ENCODE measurements at regions not wholly inside any gene's neighbourhood (a gene's known extent, or its start where the extent isn't known, plus 50 kb on each side); places are given as distances from the start of the nearest gene placed in this dataset.

GRCh38 chr21:38733972-38734546 lies 71.7 kb upstream of the ETS2 start (continued):
- TF ChIP-seq RBAK (tag by site-specific recombination; IDR thresholded peaks at IDR 0.05) = no peak
- TF ChIP-seq PRDM2 (tag by site-specific recombination; IDR thresholded peaks at IDR 0.05; ENCODE audit: borderline replicate concordance) = no peak

- H3K36me3 ChIP-seq (ENCODE audit: control insufficient read depth in 2 of 2, insufficient read depth in 1 of 2, low read length in 2 of 2) = no peaks in the 10 kb centered on the region
- TF ChIP-seq ZSCAN5A (tag by site-specific recombination; IDR thresholded peaks at IDR 0.05) (no peak), SCRT1 (tag by site-specific recombination; IDR thresholded peaks at IDR 0.05; ENCODE audit: borderline replicate concordance) (no peak), ZNF311 (tag by site-specific recombination; IDR thresholded peaks at IDR 0.05; ENCODE audit: borderline replicate concordance) (no peak)
- H3K9me3 ChIP-seq (ENCODE audit: control insufficient read depth, insufficient read depth, low read depth, low read length) = no peaks in the 10 kb centered on the region
- H3K4me3 ChIP-seq (ENCODE audit: low read depth, low read length) = no peak overlapping the region
- CTCF ChIA-PET = interaction anchor here (0.5 to 3.9 kb wide), 24 partner anchors 17 to 711 kb away, joined by 3 to 18 read pairs (median 3); partner anchors contain the start of gene LCA5L
- H3K27ac ChIP-seq (ENCODE audit: extremely low read depth, low read depth, low read length) = no peak overlapping the region
- POLR2A ChIA-PET = no interaction called here
- H3K4me1 ChIP-seq (ENCODE audit: control insufficient read depth, insufficient read depth, low read length) = peaks cover 6% of the 10 kb centered on the region; the same call in 1 of the 2 replicates
Observed at GRCh38 chr21:38734646-38735365, 70.9 kb upstream of the ETS2 start.

GRCh38 chr21:38735626-38736206 lies 70.0 kb upstream of the ETS2 start:
- POLR2A ChIA-PET = no interaction called here
- Histone ChIP-seq H3K9me3 (ENCODE audit: control insufficient read depth, insufficient read depth, low read depth, low read length) (no peaks in the 10 kb centered on the region), H3K4me1 (ENCODE audit: control insufficient read depth, insufficient read depth, low read length) (peaks cover 6% of the 10 kb centered on the region; the same call in 1 of the 2 replicates), H3K27ac (ENCODE audit: extremely low read depth, low read depth, low read length) (no peak overlapping the region), H3K4me3 (ENCODE audit: low read depth, low read length) (no peak overlapping the region), H3K36me3 (ENCODE audit: control insufficient read depth in 2 of 2, insufficient read depth in 1 of 2, low read length in 2 of 2) (no peaks in the 10 kb centered on the region)
- CTCF ChIA-PET = interaction anchor here (0.6 to 0.9 kb wide), 5 partner anchors 15 to 435 kb away, joined by 3 to 5 read pairs (median 3); no protein-coding TSS in a partner anchor
- TF ChIP-seq ZNF830 (tag by site-specific recombination; IDR thresholded peaks at IDR 0.05; ENCODE audit: low read depth) (no peak), ZNF155 (tag by site-specific recombination; IDR thresholded peaks at IDR 0.05) (no peak), ZEB2 (tag by site-specific recombination; IDR thresholded peaks at IDR 0.05) (no peak), ZNF76 (tag by site-specific recombination; IDR thresholded peaks at IDR 0.05; ENCODE audit: borderline replicate concordance, low read depth) (no peak), ZNF391 (tag by site-specific recombination; IDR thresholded peaks at IDR 0.05; ENCODE audit: borderline replicate concordance, low read depth) (no peak), HIC1 (tag by site-specific recombination; IDR thresholded peaks at IDR 0.05) (no peak), ZNF274 (IDR thresholded peaks at IDR 0.05; ENCODE audit: low read length) (no peak), ZNF274 (tag by site-specific recombination; IDR thresholded peaks at IDR 0.05; ENCODE audit: borderline replicate concordance) (no peak), SCRT2 (tag by site-specific recombination; IDR thresholded peaks at IDR 0.05) (no peak), ZNF747 (tag by site-specific recombination; IDR thresholded peaks at IDR 0.05) (no peak), ZNF768 (tag by site-specific recombination; IDR thresholded peaks at IDR 0.05) (no peak), EGR2 (tag by site-specific recombination; IDR thresholded peaks at IDR 0.05; ENCODE audit: low read depth) (no peak), YY2 (tag by site-specific recombination; IDR thresholded peaks at IDR 0.05) (no peak), HOXD13 (CRISPR knock-in tag; IDR thresholded peaks at IDR 0.05; ENCODE audit: borderline replicate concordance) (no peak)
